ENCODE measurements at regions not wholly inside any gene's neighbourhood (a gene's known extent, or its start where the extent isn't known, plus 50 kb on each side); places are given as distances from the start of the nearest gene placed in this dataset.

DNA sequence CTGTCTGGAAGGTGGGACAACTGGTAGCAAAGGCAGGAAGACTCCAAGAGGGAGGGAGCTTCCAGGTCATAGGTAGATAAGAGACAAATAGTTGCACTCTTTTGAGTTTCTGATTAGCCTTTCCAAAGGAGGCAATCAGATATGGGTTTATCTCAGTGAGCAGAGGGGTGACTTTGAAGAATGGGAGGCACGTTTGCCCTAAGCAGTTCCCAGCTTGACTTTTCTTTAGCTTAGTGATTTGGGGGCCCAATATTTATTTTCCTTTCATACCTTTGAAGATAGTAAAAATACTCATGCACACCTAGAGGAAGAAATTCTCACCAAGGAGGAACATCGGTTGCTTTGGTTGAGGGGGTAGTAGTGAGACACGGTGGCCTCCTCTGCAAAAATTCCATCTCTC is 212.1 kb upstream of the SVIL start:
- H3K4me3 ChIP-seq (ENCODE audit: low read depth, low read length) = no peak overlapping the region
- TF ChIP-seq, protein P1, sequence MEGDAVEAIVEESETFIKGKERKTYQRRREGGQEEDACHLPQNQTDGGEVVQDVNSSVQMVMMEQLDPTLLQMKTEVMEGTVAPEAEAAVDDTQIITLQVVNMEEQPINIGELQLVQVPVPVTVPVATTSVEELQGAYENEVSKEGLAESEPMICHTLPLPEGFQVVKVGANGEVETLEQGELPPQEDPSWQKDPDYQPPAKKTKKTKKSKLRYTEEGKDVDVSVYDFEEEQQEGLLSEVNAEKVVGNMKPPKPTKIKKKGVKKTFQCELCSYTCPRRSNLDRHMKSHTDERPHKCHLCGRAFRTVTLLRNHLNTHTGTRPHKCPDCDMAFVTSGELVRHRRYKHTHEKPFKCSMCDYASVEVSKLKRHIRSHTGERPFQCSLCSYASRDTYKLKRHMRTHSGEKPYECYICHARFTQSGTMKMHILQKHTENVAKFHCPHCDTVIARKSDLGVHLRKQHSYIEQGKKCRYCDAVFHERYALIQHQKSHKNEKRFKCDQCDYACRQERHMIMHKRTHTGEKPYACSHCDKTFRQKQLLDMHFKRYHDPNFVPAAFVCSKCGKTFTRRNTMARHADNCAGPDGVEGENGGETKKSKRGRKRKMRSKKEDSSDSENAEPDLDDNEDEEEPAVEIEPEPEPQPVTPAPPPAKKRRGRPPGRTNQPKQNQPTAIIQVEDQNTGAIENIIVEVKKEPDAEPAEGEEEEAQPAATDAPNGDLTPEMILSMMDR (IDR thresholded peaks at IDR 0.05; ENCODE audit: low read depth, low read length) = no peak

DNA sequence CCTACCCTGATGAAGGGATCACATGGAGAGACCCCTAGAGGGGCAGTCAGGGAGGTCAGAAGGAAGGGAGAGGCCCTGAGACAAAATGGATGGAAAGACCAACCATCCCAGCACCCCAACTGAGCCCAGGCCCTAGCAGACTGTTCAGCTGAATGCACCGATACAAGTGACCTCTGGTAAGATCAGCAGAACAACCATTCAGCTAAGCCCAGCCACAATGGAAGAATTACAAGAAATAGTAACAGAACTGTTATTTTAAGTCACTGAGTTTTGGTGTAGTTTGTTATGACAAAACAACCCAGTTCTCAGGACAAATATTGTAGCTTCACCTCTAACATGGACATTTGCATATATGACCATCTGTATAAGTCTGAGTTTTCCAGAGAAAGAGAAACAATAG is 210.4 kb upstream of the SVIL start:
- H3K4me3 ChIP-seq (ENCODE audit: low read depth, low read length) = no peak overlapping the region
- TF ChIP-seq, protein P1 (IDR thresholded peaks at IDR 0.05; ENCODE audit: low read depth, low read length) = no peak

DNA sequence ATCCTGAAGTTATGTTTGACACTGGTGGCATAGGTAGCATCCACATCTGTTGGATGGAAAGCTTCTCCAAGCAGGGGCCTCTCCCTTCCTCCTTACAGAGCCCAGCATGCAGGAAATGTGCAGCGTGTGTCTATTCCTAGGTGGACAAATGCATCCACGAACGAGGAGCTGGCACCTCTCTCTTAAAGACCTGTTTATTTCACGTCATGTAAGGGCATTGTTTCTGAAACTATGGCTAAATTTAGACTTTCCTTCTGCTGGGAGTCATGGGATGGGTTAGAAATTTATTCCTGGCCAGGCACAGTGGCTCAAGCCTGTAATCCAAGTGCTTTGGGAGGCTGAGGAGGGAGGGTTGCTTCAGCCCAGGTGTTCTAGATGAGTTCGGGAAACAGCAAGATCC is 208.4 kb upstream of the SVIL start:
- TF ChIP-seq, protein P1 (IDR thresholded peaks at IDR 0.05; ENCODE audit: low read depth, low read length) = no peak

DNA sequence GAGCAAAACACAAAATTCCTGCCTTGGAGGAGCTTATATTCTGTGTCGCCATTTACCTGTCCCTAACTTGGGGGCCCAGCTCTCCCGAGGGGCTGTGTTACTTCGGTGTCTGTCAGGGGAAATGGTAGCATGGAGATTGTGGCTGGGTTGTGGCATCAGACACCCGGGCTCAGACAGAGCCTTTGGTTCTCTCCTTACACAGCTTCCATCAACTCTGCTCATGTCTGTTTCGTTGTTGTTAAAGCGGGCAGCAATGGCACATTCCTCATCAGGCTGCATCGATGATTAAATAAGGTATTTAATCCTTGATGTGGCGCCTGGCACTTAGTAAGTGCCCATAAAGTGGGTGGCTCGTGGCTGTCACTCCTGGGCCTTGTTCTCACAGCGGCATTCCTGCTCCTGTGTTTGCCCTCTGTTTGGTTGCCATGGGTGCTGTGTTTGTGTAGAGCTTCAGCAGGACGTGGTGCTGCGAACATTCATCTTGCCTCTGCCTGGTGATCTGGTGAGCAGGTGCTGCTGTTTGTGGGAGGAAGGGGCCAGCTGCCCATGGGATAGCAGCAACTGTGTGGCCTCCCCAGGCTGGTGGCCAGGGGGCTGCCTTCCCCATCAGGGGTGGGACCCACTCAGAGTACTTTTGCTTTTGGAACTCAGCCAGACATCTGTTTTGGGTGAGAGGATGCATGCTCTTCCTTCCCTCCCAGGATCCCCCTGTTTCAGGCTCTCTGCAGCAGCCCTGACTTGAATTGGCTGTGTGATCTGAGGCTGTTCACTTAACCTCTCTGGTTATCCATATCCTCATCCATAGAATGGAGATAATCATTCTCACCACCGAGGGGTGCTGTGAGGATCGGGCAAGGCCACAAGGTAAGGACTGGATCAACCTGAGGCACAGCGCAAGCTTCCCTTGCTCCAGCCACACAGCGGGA is 207.2 kb upstream of the SVIL start:
- H3K4me3 ChIP-seq (ENCODE audit: low read depth, low read length) = no peak overlapping the region
- TF ChIP-seq, protein P1 (IDR thresholded peaks at IDR 0.05; ENCODE audit: low read depth, low read length) = no peak

More for the DNA sequence above, 208.4 kb upstream of the SVIL start:
- H3K4me3 ChIP-seq (ENCODE audit: low read depth, low read length) = no peak overlapping the region

DNA sequence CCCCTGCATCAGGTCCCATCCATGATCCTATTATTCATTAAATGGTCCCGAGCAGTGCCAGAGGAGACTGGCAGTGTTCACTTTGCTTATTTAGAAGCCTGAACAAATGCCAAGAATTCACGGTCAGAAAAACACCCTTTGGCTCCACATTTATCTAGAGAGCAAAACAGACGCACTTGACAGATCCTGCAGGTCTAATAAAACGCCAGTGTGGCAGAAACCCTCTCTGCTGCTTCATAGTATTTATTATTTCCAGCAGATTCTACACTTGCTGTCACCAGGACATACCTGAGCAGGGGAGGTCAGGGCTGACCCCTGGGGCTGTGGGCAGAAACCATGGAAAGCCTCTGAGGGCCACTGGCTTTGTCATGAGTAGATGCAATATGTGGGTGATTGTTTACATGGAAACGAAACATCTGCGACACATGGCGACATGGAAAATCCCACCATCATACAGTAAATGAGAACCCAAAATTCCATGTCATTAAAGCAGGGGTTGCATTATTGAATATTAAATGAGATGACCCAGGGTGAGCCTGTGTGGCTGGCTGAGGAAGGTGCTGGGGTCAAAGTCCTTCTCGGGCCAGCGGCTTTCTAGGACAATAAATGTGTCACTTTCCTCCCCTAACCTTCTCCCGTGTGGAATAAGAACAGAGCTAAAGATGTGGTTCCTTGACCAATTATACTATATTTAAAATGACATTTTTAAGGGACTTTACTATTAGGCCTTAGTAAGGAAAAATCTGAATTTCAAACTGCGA is 205.9 kb upstream of the SVIL start:
- H3K4me3 ChIP-seq (ENCODE audit: low read depth, low read length) = no peak overlapping the region
- TF ChIP-seq, protein P1 (IDR thresholded peaks at IDR 0.05; ENCODE audit: low read depth, low read length) = no peak

DNA sequence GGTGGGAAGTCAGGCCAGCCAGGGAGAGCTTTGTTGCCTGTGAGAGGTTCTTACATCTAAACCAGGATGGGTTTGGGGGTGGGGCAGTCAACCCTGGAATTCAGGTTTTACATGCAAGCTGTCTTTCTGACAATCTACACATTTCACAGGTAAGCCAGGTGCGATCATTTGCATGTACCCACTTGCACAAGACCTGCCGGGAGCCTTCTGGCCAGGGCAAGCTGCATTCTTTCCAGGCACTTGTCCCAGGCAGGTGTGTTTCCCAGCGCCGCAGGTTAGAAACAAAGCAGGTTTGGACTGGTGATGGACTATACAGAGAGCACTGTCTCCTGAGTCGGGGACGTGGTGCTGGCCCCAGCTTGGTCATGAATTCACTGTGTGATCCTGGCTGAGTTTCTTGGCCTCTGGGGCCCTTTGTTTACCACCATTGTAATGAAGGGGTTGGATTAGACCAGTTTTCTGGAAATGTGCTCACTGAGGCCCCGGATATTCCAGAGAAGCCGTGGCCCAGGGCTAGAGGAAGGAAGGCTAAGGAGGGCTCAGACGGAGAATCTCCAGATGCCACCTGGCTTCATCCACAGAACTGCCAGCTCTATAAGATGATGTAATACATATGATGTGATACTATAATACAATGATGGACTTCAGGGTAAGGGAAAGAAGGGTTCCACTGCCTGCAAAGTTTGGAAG is 205.2 kb upstream of the SVIL start:
- no peak overlapping the region for H3K4me3 ChIP-seq (ENCODE audit: low read depth, low read length)
- TF ChIP-seq, protein P1 (IDR thresholded peaks at IDR 0.05; ENCODE audit: low read depth, low read length) = no peak

Measured in WI38 (cell line).